GM12873 (cell line): ENCODE measurements at regions not wholly inside any gene's neighbourhood (a gene's known extent, or its start where the extent isn't known, plus 50 kb on each side); places are given as distances from the start of the nearest gene placed in this dataset.

Experiments
- TF ChIP-seq, protein P1 (sequence below): IDR thresholded peaks from 2 replicates; pipeline ENCODE4 v1.5.1; 2012; ENCODE audit warnings: low read depth, mild to moderate bottlenecking, moderate library complexity, low read length, control low read depth; ENCODE audit not compliant: insufficient read depth; ENCODE audit errors: missing control alignments

DNA sequence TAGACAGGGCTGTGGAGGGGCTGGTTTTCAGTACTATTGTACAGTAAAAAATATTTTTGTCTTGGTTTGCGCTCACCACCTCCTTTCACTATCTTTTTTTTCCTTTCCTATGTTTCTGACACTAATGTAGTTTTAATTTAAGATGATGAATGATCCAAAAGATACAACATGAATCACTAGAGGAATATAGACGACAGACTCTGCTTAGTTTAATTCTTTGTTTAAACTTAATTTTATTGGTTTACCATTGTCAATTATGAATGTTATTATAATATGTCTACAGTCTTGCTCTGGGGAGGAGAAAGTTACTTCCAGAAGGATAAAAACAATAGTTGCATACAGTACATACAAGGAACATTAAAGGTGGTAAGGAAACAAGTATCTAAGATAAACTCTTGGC is 682.4 kb upstream of the ADGRL4 start:
- TF ChIP-seq, protein P1, sequence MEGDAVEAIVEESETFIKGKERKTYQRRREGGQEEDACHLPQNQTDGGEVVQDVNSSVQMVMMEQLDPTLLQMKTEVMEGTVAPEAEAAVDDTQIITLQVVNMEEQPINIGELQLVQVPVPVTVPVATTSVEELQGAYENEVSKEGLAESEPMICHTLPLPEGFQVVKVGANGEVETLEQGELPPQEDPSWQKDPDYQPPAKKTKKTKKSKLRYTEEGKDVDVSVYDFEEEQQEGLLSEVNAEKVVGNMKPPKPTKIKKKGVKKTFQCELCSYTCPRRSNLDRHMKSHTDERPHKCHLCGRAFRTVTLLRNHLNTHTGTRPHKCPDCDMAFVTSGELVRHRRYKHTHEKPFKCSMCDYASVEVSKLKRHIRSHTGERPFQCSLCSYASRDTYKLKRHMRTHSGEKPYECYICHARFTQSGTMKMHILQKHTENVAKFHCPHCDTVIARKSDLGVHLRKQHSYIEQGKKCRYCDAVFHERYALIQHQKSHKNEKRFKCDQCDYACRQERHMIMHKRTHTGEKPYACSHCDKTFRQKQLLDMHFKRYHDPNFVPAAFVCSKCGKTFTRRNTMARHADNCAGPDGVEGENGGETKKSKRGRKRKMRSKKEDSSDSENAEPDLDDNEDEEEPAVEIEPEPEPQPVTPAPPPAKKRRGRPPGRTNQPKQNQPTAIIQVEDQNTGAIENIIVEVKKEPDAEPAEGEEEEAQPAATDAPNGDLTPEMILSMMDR = no peak

DNA sequence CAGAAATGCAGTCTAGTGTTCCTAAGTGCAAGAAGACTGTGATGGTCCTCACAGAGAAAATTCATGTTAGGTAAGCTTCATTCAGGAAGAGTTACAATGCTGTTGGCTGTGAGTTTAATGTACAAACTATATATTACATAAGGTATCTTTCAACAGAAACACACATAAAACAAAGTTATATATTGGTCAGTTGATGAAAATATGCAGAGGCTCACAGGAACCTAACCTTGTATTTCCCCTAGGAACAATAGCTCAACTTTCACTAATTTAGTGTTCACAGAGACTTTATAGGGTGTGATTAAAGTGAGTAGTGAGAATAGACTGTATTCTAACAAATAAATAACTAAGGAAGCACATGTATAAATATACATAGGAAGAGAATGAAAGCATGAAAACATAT is 676.9 kb upstream of the ADGRL4 start:
- TF ChIP-seq, protein P1 = no peak

DNA sequence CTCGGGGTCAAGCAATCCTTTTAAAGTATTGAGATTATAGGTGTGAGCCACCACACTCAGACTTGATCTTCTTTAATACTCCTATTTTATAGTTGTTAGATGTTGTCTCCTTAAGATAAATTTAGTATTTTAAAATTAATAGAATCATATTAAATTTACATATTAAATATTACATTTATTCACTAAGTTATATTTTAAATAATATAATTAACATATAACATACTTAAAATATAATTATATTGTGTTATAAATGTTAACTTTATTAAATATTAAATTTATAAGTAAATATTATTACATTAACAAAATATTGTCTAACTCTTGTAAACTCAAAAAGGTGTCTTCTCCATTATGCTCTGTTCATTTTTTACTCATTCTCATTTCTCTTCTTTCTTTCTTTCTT is 675.9 kb upstream of the ADGRL4 start:
- TF ChIP-seq, protein P1 = no peak

DNA sequence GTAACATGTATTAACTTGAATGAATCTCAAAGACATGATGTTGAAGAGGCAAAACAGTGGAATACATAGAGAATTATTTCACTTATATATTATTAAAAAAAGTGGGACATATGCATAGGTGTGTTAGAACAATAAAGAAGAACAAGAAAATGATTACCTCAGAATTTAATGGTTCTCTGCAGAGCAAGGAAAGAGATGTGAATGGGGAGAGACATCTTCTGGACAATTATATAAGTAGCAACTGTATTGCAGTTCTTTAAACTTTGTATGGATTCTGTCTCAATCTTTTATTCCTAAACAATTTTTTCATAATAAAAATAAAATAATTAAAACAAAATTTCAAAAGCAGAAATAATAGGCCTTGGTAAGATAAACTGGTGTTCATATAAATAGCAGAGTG is 674.9 kb upstream of the ADGRL4 start:
- TF ChIP-seq, protein P1 = no peak

DNA sequence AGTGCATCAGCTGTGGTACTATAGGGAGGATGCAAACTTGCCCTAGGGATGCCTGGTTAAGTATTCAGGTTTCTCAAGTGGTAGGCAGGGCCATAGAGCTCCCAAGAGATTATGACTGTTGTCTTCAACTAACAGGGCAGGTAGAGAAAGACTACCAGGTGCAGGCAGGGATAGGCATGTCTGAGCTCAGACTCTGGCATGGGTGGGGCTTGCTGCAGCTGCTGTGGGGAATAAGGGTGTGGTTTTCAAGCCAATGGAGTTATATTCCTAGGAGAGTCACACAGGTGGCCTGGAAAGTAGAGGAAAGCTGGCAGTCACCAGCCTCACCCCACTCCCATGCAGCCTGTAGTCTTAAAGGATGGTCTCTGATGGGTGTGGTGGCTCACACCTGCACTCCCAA is 673.4 kb upstream of the ADGRL4 start:
- TF ChIP-seq, protein P1 = no peak

DNA sequence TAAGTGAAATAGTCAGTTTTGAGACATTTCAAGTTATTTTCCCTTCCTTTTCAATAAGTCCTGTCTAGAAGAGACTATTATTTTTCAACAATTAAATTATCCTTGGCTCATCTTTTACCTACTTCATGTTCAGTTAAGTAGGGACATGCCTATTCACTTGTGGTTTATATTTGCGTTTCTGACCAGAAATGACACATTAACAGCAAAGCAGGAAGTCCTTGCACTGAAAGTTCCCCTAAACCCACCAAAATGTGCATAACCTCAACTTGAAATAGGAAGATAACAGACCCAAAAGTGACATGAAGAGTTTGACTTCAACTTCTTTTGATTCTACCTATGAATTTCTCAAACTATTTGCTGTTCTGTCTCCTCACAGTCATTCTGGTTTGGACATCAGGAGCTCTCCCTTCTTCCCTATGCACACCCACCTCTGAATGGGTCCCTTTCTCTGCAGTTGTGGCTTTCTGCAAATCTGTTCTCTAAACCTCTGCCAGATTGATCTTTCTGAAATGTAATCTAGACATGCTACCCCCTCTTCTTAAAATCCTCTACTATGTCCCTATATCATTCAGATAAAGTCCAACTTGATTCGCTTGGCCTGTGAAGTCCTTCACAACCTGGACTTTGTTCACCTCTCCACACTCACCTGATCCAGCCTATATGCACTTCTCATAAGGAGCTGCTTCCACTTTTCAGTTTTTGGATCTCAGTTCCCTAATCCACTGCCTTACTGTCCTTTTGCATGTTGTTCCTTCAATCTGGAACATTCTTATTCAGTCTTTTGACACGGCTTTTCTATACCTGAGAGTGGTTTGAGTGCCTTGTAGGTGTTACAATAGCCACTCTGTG is 661.5 kb upstream of the ADGRL4 start:
- TF ChIP-seq, protein P1 = no peak

DNA sequence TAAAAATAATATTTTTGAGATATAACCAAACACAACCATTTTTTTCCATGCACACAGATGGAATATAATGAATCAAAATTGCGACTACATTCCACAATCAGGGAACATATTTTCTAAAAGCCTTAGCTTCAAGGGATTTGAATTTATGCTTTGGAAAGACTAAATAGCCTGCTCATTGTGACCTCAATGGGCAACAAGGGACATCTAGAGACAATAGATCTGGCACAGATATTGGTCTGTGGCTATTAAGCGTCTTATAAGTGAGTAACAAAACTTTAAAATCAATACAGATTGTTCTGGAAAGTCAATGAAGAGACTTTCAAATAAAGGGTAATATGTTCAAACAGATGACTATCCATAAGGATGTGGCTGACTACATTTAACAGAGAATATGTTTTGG is 660.6 kb upstream of the ADGRL4 start:
- TF ChIP-seq, protein P1 = no peak
